HUDEP-2 (cell line): ENCODE measurements at regions not wholly inside any gene's neighbourhood (a gene's known extent, or its start where the extent isn't known, plus 50 kb on each side); places are given as distances from the start of the nearest gene placed in this dataset.

ENCODE experiments used
- DNase-seq, 76 experiments: peaks; one replicate each; lab custom pipeline; 2025; ENCODE audit not compliant: unreplicated experiment in 76 of 76; lab: John Stamatoyannopoulos, UW

- DNase-seq, result no peak
Observed at GRCh38 chr2:180328795-180329422, 321.8 kb upstream of the CWC22 start.

- no peak for DNase-seq
Observed at GRCh38 chr2:180327185-180327584, 320.1 kb upstream of the CWC22 start.

GRCh38 chr2:180325416-180326120 lies 318.5 kb upstream of the CWC22 start:
- no peak for DNase-seq

GRCh38 chr2:180324182-180324581 lies 317.1 kb upstream of the CWC22 start:
- DNase-seq, result no peak

- no peak for DNase-seq
Observed at GRCh38 chr2:180322781-180323180, 315.7 kb upstream of the CWC22 start.

GRCh38 chr2:180319586-180320405 lies 312.7 kb upstream of the CWC22 start:
- no peak for DNase-seq

- DNase-seq, result no peak
Observed at GRCh38 chr2:180314086-180314485, 307.0 kb upstream of the CWC22 start.

- no peak for DNase-seq
Observed at GRCh38 chr2:180312542-180312941, 305.4 kb upstream of the CWC22 start.

- DNase-seq, result no peak
Observed at GRCh38 chr2:180307096-180307495, 300.0 kb upstream of the CWC22 start.

- DNase-seq, result no peak
Observed at GRCh38 chr2:180306346-180306745, 299.2 kb upstream of the CWC22 start.

GRCh38 chr2:180291552-180292421 lies 284.7 kb upstream of the CWC22 start:
- DNase-seq, result no peak

- no peak for DNase-seq
Observed at GRCh38 chr2:180291060-180291459, 284.0 kb upstream of the CWC22 start.

- no peak for DNase-seq
Observed at GRCh38 chr2:180289627-180290026, 282.5 kb upstream of the CWC22 start.

GRCh38 chr2:180279581-180279980 lies 272.5 kb upstream of the CWC22 start:
- DNase-seq, result no peak

- no peak for DNase-seq
Observed at GRCh38 chr2:180276733-180277132, 269.6 kb upstream of the CWC22 start.

GRCh38 chr2:180268006-180268405 lies 260.9 kb upstream of the CWC22 start:
- no peak for DNase-seq

- DNase-seq, result no peak
Observed at GRCh38 chr2:180261976-180262375, 254.9 kb upstream of the CWC22 start.

GRCh38 chr2:180258579-180258978 lies 251.5 kb upstream of the CWC22 start:
- DNase-seq, result no peak

GRCh38 chr2:180258041-180258537 lies 251.0 kb upstream of the CWC22 start:
- no peak for DNase-seq

- DNase-seq, result no peak
Observed at GRCh38 chr2:180257247-180257646, 250.2 kb upstream of the CWC22 start.

- DNase-seq, result no peak
Observed at GRCh38 chr2:180255981-180256380, 248.9 kb upstream of the CWC22 start.
